Testis (tissue), 2 donors: ENCODE measurements at regions not wholly inside any gene's neighbourhood (a gene's known extent, or its start where the extent isn't known, plus 50 kb on each side); places are given as distances from the start of the nearest gene placed in this dataset.

Experiments used
- DNase-seq: peaks from one replicate; pipeline ENCODE4 v3.0.0-alpha.2; 2019
- H3K27ac ChIP-seq, 2 donors: fragments of 200-600 bp; sonication (generic); one replicate each; pipeline ENCODE4 v1.5.1; 2019
- H3K27me3 ChIP-seq: fragments of 200-600 bp; sonication (generic); one replicate; pipeline ENCODE4 v1.5.1; 2019
- H3K36me3 ChIP-seq: fragments of 200-600 bp; sonication (generic); one replicate; pipeline ENCODE4 v1.5.1; 2017; ENCODE audit warnings: low read depth; ENCODE audit errors: missing control alignments
- H3K4me1 ChIP-seq: fragments of 200-600 bp; sonication (generic); one replicate; pipeline ENCODE4 v1.5.1; 2019
- H3K4me3 ChIP-seq, 2 donors: fragments of 200-600 bp; sonication (generic); one replicate each; pipeline ENCODE4 v1.5.1; 2017 to 2019
- H3K9me3 ChIP-seq: fragments of 200-600 bp; sonication (generic); one replicate; pipeline ENCODE4 v1.5.1; 2017
- CTCF ChIP-seq, 3 experiments: fragments of 450-650 bp in 2 of 3; fragments of 200-600 bp in 1 of 3; sonication (generic) in 1 of 3; IDR thresholded peaks; one replicate each; pipeline ENCODE4 v1.5.1; 2016 to 2019; ENCODE audit warnings: antibody characterized with exemption in 3 of 3, mild to moderate bottlenecking in 2 of 3, moderate library complexity in 1 of 3
- POLR2A ChIP-seq: fragments of 450-650 bp; IDR thresholded peaks from one replicate; pipeline ENCODE4 v1.6.1; 2017; ENCODE audit warnings: antibody characterized with exemption, mild to moderate bottlenecking, moderate library complexity
- WGBS, 2 donors: methylation state at CpG; one replicate each; pipeline ENCODE4 v1.1.5; 2018; 5-methylcytosine and 5-hydroxymethylcytosine counted together
- intact Hi-C: fragments of 100-400 bp; cut with DNase I; formaldehyde crosslinking; loops from one replicate; pipeline ENCODE4 v1.15.1; 2023; ENCODE audit warnings: low total_unique reads

GRCh38 chr6:164415832-164416563, 893.4 kb downstream of the C6orf118 start:
- no peaks in the 10 kb centered on the region for H3K9me3 ChIP-seq
- WGBS, 2 donors = 64 to 70% methylated on average over 7 of the region's 7 CpGs

DNA sequence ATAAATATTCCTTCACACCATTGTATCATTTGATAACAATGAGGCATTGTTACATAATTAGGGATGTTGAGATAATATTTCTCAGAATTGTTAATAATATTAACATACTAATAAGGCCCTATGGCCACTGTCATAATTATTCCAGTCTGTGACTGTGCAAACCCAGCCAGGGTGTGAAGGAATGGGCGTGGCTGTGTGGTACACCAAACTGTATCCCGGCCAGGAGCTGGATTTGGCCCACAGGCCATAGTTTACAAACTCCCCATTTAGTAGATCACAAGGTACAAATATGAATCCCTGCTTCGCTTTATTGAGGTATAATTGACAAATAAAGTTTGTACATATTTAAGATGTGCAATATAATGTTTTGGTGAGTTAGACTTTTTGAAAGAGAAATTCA, 894.7 kb downstream of the C6orf118 start:
- intact Hi-C loops = no loop called here
- Histone ChIP-seq H3K27me3 (no peaks in the 10 kb centered on the region), H3K27ac (no peak overlapping the region), H3K4me1 (no peaks in the 10 kb centered on the region), H3K9me3 (no peaks in the 10 kb centered on the region), H3K36me3 (no peaks in the 10 kb centered on the region), H3K4me3 (no peak overlapping the region)
- DNase-seq = no peak
- WGBS, 2 donors = 92 to 94% methylated on average over 3 of the region's 3 CpGs
- TF ChIP-seq CTCF (IDR thresholded peaks at IDR 0.05) (no peak), POLR2A (no peak)

More at GRCh38 chr6:164415832-164416563, 893.4 kb downstream of the C6orf118 start:
- Histone ChIP-seq H3K27me3 (no peaks in the 10 kb centered on the region), H3K4me3 (no peak overlapping the region), H3K36me3 (no peaks in the 10 kb centered on the region), H3K27ac (no peak overlapping the region), H3K4me1 (no peaks in the 10 kb centered on the region)
- intact Hi-C loops = no loop called here
- no peak for TF ChIP-seq CTCF (IDR thresholded peaks at IDR 0.05)
- TF ChIP-seq POLR2A = no peak
- DNase-seq = no peak

DNA sequence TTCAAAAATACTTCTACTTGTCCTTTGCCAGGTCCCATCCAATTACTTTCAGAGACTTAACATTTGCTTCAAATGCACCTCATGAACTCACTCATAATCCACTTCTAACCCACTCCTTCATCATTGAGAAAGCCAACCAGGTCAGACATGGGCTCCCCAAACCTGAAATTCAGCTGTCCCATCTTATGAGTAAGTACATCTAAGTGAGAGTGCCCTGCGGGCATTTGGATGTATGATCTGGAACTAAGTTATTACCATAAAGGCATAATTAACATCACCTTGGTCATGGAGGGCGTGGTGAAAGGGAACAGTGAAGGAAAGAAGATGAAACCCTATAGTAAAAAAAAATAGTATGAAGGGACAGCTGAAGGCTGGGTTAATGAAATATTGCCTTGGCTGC, 896.8 kb downstream of the C6orf118 start:
- Histone ChIP-seq H3K4me1 (no peaks in the 10 kb centered on the region), H3K27me3 (no peaks in the 10 kb centered on the region), H3K36me3 (no peaks in the 10 kb centered on the region), H3K4me3 (no peak overlapping the region), H3K27ac (no peak overlapping the region), H3K9me3 (no peaks in the 10 kb centered on the region)
- no peak for DNase-seq
- intact Hi-C loops = no loop called here
- WGBS, 2 donors = 92 to 96% methylated on average over 2 of the region's 2 CpGs
- TF ChIP-seq CTCF (IDR thresholded peaks at IDR 0.05) = no peak
- TF ChIP-seq POLR2A = no peak

DNA sequence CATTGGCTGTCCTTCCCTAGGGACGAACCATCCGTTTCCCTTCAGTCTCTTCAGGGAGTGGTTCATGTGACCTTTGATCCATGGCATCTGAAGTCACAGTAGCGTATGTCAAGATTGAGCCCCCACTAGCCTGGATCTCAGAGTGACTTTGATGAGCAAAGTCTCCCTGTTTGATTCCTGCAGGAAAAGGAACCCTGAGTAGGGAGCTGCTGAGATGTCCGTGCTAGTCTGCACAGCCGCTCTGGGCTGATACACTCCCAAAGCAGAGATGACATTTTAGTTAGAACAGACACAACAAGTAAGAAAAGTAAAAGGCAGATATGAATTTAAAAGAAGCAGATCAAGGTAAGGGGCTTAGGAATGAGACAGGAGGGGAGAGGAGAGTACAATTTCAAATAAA, 899.4 kb downstream of the C6orf118 start:
- H3K36me3 ChIP-seq = no peaks in the 10 kb centered on the region
- intact Hi-C loops = no loop called here
- H3K27me3 ChIP-seq = no peaks in the 10 kb centered on the region
- no peaks in the 10 kb centered on the region for H3K4me1 ChIP-seq
- H3K9me3 ChIP-seq = no peaks in the 10 kb centered on the region
- H3K4me3 ChIP-seq = no peak overlapping the region
- H3K27ac ChIP-seq = no peak overlapping the region
- 69 to 78% methylated on average over 5 of the region's 5 CpGs for WGBS, 2 donors
- DNase-seq = no peak
- TF ChIP-seq POLR2A (no peak), CTCF (IDR thresholded peaks at IDR 0.05) (no peak)
